ENCODE measurements at regions not wholly inside any gene's neighbourhood (a gene's known extent, or its start where the extent isn't known, plus 50 kb on each side); places are given as distances from the start of the nearest gene placed in this dataset.
A peak's percentile ranks its signal among the peaks of the same experiment; 100 is the strongest.

DNA sequence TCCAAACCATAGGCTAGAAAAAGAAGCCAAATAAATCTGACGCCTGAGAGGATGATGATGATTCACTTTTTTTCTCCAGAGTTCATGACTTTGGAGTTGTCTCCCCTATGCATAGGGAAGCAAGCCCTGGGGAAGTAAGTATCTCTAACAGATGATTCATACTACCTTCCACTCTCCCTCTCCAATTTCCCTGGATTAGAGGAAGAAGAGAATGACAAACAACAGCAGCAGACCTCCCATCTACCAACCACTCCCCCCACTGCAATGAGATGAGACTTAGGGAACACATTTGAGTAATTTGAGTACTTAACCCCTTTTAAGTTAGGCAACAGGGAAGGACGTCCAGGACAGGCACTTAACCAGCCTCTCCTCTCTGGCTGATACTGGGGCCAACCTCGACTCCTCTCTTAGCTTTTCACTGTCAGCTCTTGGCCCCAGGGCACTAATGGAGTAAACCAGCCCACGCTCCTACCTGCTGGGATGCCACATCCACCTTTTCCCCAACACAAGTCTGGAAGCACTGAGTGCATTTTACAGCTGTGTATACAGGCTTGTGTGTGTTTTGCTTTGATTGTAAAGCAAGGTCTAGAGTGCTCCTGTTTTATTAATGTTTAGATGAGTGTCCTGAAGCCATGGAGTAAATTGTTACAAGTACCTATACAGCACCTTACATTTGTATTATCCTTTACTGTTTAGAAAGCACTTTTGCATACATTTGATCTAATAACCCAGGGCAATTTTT, 180.7 kb downstream of the PHLDA1 start:
- ChIA-PET CTCF (interaction anchor here (1.4 kb wide), 1 partner anchor 13 kb away, joined by 3 read pairs; no protein-coding TSS in a partner anchor), POLR2A (ENCODE audit: unreplicated experiment) (interaction anchor here (0.6 kb wide), 1 partner anchor 101 kb away, joined by 3 read pairs; no protein-coding TSS in a partner anchor)
- Histone ChIP-seq H4K91ac (ENCODE audit: insufficient read depth, low read depth, low read length) (peak overlapping the region; percentile 73), H2AFZ (replicated peaks; ENCODE audit: low read length, poor library complexity) (peak overlapping the region; percentile 55), H2BK20ac (ENCODE audit: low read depth, low read length) (peak overlapping the region; percentile 90), H2AK5ac (ENCODE audit: low read depth, low read length) (peak overlapping the region; percentile 86), H3K14ac (replicated peaks; ENCODE audit: low read depth, low read length) (peak overlapping the region; percentile 39; the same call in 1 of the 2 replicates), H3K27me3 (ENCODE audit: control insufficient read depth, insufficient read depth, low read length) (no peaks in the 10 kb centered on the region), H3K56ac (ENCODE audit: extremely low read depth, insufficient read depth, low read length) (no peak overlapping the region), H3K4ac (ENCODE audit: low read depth, low read length) (peak overlapping the region; percentile 76), H2AK9ac (replicated peaks; ENCODE audit: low read depth, low read length, poor library complexity) (peak overlapping the region; percentile 6), H2BK5ac (ENCODE audit: low read depth, low read length, poor library complexity, severe bottlenecking) (peak overlapping the region; percentile 1), H3K4me1 (ENCODE audit: control insufficient read depth, insufficient read depth, low read length) (peaks cover 15% of the 10 kb centered on the region), H3K9me1 (ENCODE audit: insufficient read depth, low read length) (peaks cover 8% of the 10 kb centered on the region), H3K4me3 (ENCODE audit: insufficient read depth, low read depth, low read length) (no peak overlapping the region), H3K4me2 (ENCODE audit: low read depth, low read length) (no peak overlapping the region), H2BK120ac (ENCODE audit: low read depth, low read length) (peak overlapping the region; percentile 48), H3K36me3 (ENCODE audit: control insufficient read depth, insufficient read depth, low read length) (no peaks in the 10 kb centered on the region), H4K20me1 (ENCODE audit: insufficient read depth, low read length) (no peaks in the 10 kb centered on the region), H4K5ac (ENCODE audit: low read depth, low read length) (peak overlapping the region; percentile 19), H3K27ac (ENCODE audit: insufficient read depth, low read length) (peak overlapping the region; percentile 81), H3K23ac (ENCODE audit: low read depth, low read length) (peak overlapping the region; percentile 36; the same call in 1 of the 2 replicates), H3K18ac (ENCODE audit: low read depth, low read length) (peak overlapping the region; percentile 86), H3K9ac (ENCODE audit: low read depth, low read length) (no peak overlapping the region), H2BK15ac (ENCODE audit: low read depth, low read length) (peak overlapping the region; percentile 88), H3K9me3 (ENCODE audit: control insufficient read depth, insufficient read depth, low read length) (peaks cover 5% of the 10 kb centered on the region; the same call in 1 of the 2 replicates), H3K79me1 (ENCODE audit: low read depth in 1 of 2, low read length in 2 of 2) (no peaks in the 10 kb centered on the region), H4K8ac (ENCODE audit: low read depth in 2 of 2, low read length in 2 of 2) (peak overlapping the region; percentile 42 to 74)
- dilution Hi-C loops (cut with HindIII; ENCODE audit: low sequenced_read_pairs, unreplicated experiment), result no loop called here
- no TSS peak for BruUV-seq (replicated peaks)
- TF ChIP-seq NFE2L2 (IDR thresholded peaks at IDR 0.05; ENCODE audit: low read depth, low read length) (no peak), CEBPB (IDR thresholded peaks at IDR 0.05; ENCODE audit: low read depth, low read length) (0 out of 2 replicates have a peak, but pooled peaks have one; percentile 30)
- 0% methylated on average over 1 of the region's 4 CpGs; no CpG with 5 or more reads in 1 of the 2 experiments for WGBS, 2 experiments (ENCODE audit: extremely low coverage in 2 of 2, insufficient read length in 1 of 2)
- ATAC-seq (ENCODE audit: low read depth) (peak; percentile 88), DNase-seq (peak; percentile 84)
- intact Hi-C loops (cut with micrococcal nuclease), result loop anchor here (1.0 kb wide), 1 partner anchor 35 kb away; no protein-coding TSS in a partner anchor
- in situ Hi-C loops (cut with MboI; ENCODE audit: low sequenced_read_pairs), result no loop called here
